Tibial artery (tissue), 4 donors: ENCODE measurements at regions not wholly inside any gene's neighbourhood (a gene's known extent, or its start where the extent isn't known, plus 50 kb on each side); places are given as distances from the start of the nearest gene placed in this dataset.
A peak's percentile ranks its signal among the peaks of the same experiment; 100 is the strongest.

Source experiments
- DNase-seq, 2 donors: peaks; one replicate each; pipeline ENCODE4 v3.0.0-alpha.2; 2019
- H3K27ac ChIP-seq, 2 donors: fragments of 200-600 bp; sonication (generic) in 1 of 2; 1 replicate in 1 of 2; 2 replicates in 1 of 2; pipeline ENCODE4 v1.5.1; 2018 to 2019; ENCODE audit warnings: mild to moderate bottlenecking in 1 of 2
- H3K27me3 ChIP-seq, 2 donors: fragments of 200-600 bp; sonication (generic) in 1 of 2; one replicate each; pipeline versions ENCODE4 v1.5.1 to v1.6.0; 2016 to 2019
- H3K36me3 ChIP-seq, 3 donors: fragments of 200-600 bp; sonication (generic) in 2 of 3; one replicate each; pipeline ENCODE4 v1.5.1; 2016 to 2019; ENCODE audit warnings: mild to moderate bottlenecking in 2 of 3
- H3K4me1 ChIP-seq, 4 donors: fragments of 200-600 bp; sonication (generic) in 2 of 4; 1 replicate in 3 of 4; 2 replicates in 1 of 4; pipeline ENCODE4 v1.5.1; 2016 to 2019
- H3K4me3 ChIP-seq, 2 donors: fragments of 200-600 bp; sonication (generic) in 1 of 2; 1 replicate in 1 of 2; 2 replicates in 1 of 2; pipeline ENCODE4 v1.5.1; 2018 to 2019; ENCODE audit warnings: mild to moderate bottlenecking in 2 of 2
- H3K9me3 ChIP-seq, 3 donors: fragments of 200-600 bp; sonication (generic) in 1 of 3; one replicate each; pipeline ENCODE4 v1.5.1; 2016 to 2019
- intact Hi-C: fragments of 100-400 bp; cut with DNase I; formaldehyde crosslinking; loops from one replicate; pipeline ENCODE4 v1.15.0; 2023; ENCODE audit warnings: low total_unique reads
- TF ChIP-seq, protein P1 (sequence below), 2 experiments: fragments of 200-600 bp in 1 of 2; fragments of 450-650 bp in 1 of 2; IDR thresholded peaks; one replicate each; pipeline ENCODE4 v1.5.1; 2017 to 2019; ENCODE audit warnings: antibody characterized with exemption in 2 of 2, mild to moderate bottlenecking in 1 of 2, moderate library complexity in 1 of 2

DNA sequence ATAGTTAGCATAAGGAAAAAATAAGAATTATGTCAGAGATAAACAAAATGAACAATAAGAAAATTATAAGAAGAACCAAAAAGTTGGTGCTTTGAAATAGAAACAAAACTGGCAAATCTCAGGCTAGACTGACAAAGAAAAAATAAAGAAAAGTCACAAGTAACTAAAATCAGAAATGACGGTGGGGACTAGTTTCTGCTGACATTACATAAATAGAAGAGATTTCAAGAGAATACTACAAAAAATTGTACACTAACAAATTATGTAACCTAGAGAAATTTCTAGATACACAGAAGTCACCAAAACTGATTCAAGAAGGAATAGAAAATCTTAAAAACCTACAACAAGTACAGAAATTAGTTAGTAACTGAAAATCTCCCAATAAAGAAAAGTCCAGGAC lies 355.6 kb upstream of the SGCG start:
- Histone ChIP-seq H3K27ac (no peak overlapping the region), H3K9me3 (no peaks in the 10 kb centered on the region), H3K27me3 (no peaks in the 10 kb centered on the region), H3K4me3 (no peak overlapping the region), H3K36me3 (no peaks in the 10 kb centered on the region), H3K4me1 (no peaks in the 10 kb centered on the region)
- TF ChIP-seq, protein P1, sequence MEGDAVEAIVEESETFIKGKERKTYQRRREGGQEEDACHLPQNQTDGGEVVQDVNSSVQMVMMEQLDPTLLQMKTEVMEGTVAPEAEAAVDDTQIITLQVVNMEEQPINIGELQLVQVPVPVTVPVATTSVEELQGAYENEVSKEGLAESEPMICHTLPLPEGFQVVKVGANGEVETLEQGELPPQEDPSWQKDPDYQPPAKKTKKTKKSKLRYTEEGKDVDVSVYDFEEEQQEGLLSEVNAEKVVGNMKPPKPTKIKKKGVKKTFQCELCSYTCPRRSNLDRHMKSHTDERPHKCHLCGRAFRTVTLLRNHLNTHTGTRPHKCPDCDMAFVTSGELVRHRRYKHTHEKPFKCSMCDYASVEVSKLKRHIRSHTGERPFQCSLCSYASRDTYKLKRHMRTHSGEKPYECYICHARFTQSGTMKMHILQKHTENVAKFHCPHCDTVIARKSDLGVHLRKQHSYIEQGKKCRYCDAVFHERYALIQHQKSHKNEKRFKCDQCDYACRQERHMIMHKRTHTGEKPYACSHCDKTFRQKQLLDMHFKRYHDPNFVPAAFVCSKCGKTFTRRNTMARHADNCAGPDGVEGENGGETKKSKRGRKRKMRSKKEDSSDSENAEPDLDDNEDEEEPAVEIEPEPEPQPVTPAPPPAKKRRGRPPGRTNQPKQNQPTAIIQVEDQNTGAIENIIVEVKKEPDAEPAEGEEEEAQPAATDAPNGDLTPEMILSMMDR (IDR thresholded peaks at IDR 0.05), result no peak
- DNase-seq, result no peak
- intact Hi-C loops, result no loop called here

DNA sequence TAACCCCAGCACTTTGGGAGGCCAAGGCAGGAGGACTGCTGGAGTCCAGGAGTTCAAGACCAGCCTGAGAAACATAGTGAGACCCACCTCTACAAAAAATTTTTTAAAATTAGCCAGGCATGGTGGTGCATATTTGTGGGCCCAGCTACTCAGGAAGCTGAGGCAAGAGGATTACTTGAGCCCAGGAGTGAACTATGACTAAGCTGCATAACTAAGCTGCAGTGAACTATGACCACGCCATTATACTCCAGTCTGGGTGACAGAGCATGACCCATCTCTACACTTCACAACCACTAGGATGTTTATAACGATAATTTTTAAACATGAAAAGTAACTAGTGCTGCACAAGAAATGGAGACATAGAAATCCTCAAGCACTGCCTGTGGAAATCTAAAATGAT lies 352.7 kb upstream of the SGCG start:
- no peak for DNase-seq
- TF ChIP-seq, protein P1 (IDR thresholded peaks at IDR 0.05), result no peak
- Histone ChIP-seq H3K36me3 (no peaks in the 10 kb centered on the region), H3K27ac (no peak overlapping the region), H3K27me3 (no peaks in the 10 kb centered on the region), H3K9me3 (no peaks in the 10 kb centered on the region), H3K4me1 (no peaks in the 10 kb centered on the region), H3K4me3 (no peak overlapping the region)
- intact Hi-C loops, result no loop called here

DNA sequence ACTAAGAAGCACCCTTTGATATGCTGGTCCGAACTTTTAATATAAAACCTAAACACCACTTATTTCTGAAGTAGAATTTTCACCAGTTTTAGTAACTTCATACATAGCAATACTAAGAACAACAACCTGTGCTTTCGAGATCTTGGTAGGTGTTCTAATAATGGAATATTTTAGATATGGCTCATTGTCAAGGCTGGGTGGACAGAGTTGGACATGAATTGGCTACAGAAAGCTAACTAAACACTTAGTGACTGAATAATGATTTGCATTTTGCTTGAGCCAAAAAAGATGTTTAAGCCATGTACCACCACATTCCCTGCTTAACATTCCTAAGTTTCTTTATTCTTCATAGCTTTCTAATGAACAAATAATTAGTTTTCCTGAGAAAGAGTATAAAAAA lies 344.3 kb upstream of the SGCG start:
- no peaks in the 10 kb centered on the region for H3K9me3 ChIP-seq
- no peaks in the 10 kb centered on the region for H3K36me3 ChIP-seq
- intact Hi-C loops, result no loop called here
- H3K4me1 ChIP-seq, result peaks cover 0 to 6% (median 0%) of the 10 kb centered on the region in 4 donors
- H3K4me3 ChIP-seq, result no peak overlapping the region
- no peak overlapping the region for H3K27ac ChIP-seq
- no peaks in the 10 kb centered on the region for H3K27me3 ChIP-seq
- DNase-seq, result no peak
- TF ChIP-seq, protein P1 (IDR thresholded peaks at IDR 0.05), result no peak

DNA sequence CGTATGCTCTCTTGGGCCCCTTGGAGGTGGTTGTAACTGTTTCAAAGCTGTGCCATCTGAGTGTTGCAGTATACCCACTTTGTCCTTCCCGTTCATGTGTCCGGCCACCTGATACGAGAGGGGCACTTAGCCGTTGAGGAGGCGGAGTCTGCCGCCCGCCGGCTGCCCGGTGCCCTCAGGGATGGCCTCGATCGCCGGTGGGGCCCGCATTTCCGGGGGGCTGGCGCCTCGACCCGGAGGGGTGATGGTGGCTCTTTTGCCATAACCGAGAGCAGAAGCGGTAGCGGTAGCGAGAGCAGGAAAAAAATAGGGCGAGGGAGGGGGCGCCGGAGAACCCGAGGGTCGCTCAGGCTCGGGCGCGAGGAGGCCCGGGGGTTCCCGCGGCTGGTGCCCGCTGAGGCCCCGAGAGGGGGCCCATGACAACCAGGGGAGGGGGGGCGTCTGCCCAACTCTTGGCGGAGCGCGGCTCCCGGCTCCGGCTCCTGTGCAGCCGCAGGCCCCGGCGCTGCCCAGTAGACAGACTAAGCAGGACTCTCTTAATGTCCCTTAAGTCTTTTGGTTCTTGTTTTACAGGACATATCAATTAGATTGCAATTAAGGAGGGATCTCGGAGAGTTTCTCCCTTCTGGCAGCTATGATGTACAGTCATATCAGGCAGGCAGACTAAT lies 342.7 kb upstream of the SGCG start:
- H3K36me3 ChIP-seq, result no peaks in the 10 kb centered on the region
- no peak for DNase-seq
- peak overlapping the region; percentile 12 to 28 for H3K4me3 ChIP-seq
- peaks cover 0 to 6% (median 0%) of the 10 kb centered on the region in 4 donors for H3K4me1 ChIP-seq
- intact Hi-C loops, result no loop called here
- TF ChIP-seq, protein P1 (IDR thresholded peaks at IDR 0.05), result no peak
- no peak overlapping the region for H3K27ac ChIP-seq
- H3K9me3 ChIP-seq, result no peaks in the 10 kb centered on the region
- no peaks in the 10 kb centered on the region for H3K27me3 ChIP-seq

DNA sequence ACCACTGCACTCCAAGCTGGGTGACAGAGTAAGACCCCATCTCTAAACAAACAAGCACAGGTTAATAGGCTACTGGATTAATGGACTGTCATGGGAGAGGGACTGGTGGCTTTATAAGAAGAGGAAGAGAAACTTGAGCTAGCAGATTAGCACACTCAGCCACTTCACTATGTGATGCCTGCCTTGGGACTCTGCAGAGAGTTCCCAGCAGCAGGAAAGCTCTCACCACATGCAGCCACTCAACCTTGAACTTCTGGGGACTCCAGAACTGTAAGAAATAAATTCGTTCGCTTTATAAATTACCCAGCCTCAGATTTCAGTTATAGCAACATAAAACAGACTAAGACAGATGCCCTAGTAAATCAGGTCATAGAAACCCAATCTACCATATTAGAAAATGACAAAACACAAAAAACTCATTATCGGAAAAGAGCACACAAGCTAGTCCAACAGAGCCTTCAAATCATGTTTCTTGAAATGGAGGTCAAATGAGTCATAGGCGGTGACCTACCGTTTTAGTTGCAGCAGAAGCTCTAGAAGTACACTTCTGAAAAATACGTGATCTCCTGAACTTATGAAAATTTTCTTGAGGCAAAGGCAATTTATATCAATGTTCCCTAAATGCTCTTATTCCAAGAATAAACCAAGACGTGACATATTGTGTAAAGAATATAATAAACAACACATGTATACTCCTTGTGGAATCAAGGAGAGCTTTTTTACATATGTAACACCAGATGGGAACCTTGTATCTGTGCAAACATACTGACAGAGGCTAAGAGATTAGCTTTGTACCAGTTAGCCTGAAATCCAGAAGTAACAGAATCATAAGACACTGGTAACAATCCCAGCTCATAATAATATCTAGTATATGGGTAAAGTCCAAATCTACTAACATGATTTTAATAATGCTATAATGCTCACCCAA lies 340.9 kb upstream of the SGCG start:
- H3K4me1 ChIP-seq, result peaks cover 0 to 6% (median 0%) of the 10 kb centered on the region in 4 donors
- no peak overlapping the region for H3K4me3 ChIP-seq
- TF ChIP-seq, protein P1 (IDR thresholded peaks at IDR 0.05), result no peak
- no peak for DNase-seq
- intact Hi-C loops, result no loop called here
- no peaks in the 10 kb centered on the region for H3K36me3 ChIP-seq
- H3K27me3 ChIP-seq, result no peaks in the 10 kb centered on the region
- no peak overlapping the region for H3K27ac ChIP-seq
- H3K9me3 ChIP-seq, result no peaks in the 10 kb centered on the region
